Tibial artery (tissue), 4 donors: ENCODE measurements at regions not wholly inside any gene's neighbourhood (a gene's known extent, or its start where the extent isn't known, plus 50 kb on each side); places are given as distances from the start of the nearest gene placed in this dataset.

ENCODE experiments used
- DNase-seq, 2 donors: peaks; one replicate each; pipeline ENCODE4 v3.0.0-alpha.2; 2019
- H3K27ac ChIP-seq, 2 donors: fragments of 200-600 bp; sonication (generic) in 1 of 2; 1 replicate in 1 of 2; 2 replicates in 1 of 2; pipeline ENCODE4 v1.5.1; 2018 to 2019; ENCODE audit warnings: mild to moderate bottlenecking in 1 of 2
- H3K27me3 ChIP-seq, 2 donors: fragments of 200-600 bp; sonication (generic) in 1 of 2; one replicate each; pipeline versions ENCODE4 v1.5.1 to v1.6.0; 2016 to 2019
- H3K36me3 ChIP-seq, 3 donors: fragments of 200-600 bp; sonication (generic) in 2 of 3; one replicate each; pipeline ENCODE4 v1.5.1; 2016 to 2019; ENCODE audit warnings: mild to moderate bottlenecking in 2 of 3
- H3K4me1 ChIP-seq, 4 donors: fragments of 200-600 bp; sonication (generic) in 2 of 4; 1 replicate in 3 of 4; 2 replicates in 1 of 4; pipeline ENCODE4 v1.5.1; 2016 to 2019
- H3K4me3 ChIP-seq, 2 donors: fragments of 200-600 bp; sonication (generic) in 1 of 2; 1 replicate in 1 of 2; 2 replicates in 1 of 2; pipeline ENCODE4 v1.5.1; 2018 to 2019; ENCODE audit warnings: mild to moderate bottlenecking in 2 of 2
- H3K9me3 ChIP-seq, 3 donors: fragments of 200-600 bp; sonication (generic) in 1 of 3; one replicate each; pipeline ENCODE4 v1.5.1; 2016 to 2019
- CTCF ChIP-seq, 2 experiments: fragments of 200-600 bp in 1 of 2; fragments of 450-650 bp in 1 of 2; IDR thresholded peaks; one replicate each; pipeline ENCODE4 v1.5.1; 2017 to 2019; ENCODE audit warnings: antibody characterized with exemption in 2 of 2, mild to moderate bottlenecking in 1 of 2, moderate library complexity in 1 of 2
- intact Hi-C: fragments of 100-400 bp; cut with DNase I; formaldehyde crosslinking; loops from one replicate; pipeline ENCODE4 v1.15.0; 2023; ENCODE audit warnings: low total_unique reads

- intact Hi-C loops = no loop called here
- peaks cover 0 to 23% (median 13%) of the 10 kb centered on the region in 4 donors for H3K4me1 ChIP-seq
- H3K9me3 ChIP-seq = no peaks in the 10 kb centered on the region
- H3K27ac ChIP-seq = no peak overlapping the region
- no peak for DNase-seq
- no peak overlapping the region for H3K4me3 ChIP-seq
- no peaks in the 10 kb centered on the region for H3K27me3 ChIP-seq
- H3K36me3 ChIP-seq = no peaks in the 10 kb centered on the region
- no peak for TF ChIP-seq CTCF (IDR thresholded peaks at IDR 0.05)
Observed at GRCh38 chr1:83512373-83513193, 486.3 kb downstream of the TTLL7 start.

GRCh38 chr1:83511146-83511726 lies 487.7 kb downstream of the TTLL7 start:
- Histone ChIP-seq H3K4me3 (no peak overlapping the region), H3K27ac (no peak overlapping the region), H3K36me3 (no peaks in the 10 kb centered on the region), H3K9me3 (no peaks in the 10 kb centered on the region), H3K4me1 (peaks cover 0 to 28% (median 13%) of the 10 kb centered on the region in 4 donors), H3K27me3 (no peaks in the 10 kb centered on the region)
- DNase-seq = no peak
- intact Hi-C loops = no loop called here
- TF ChIP-seq CTCF (IDR thresholded peaks at IDR 0.05) = no peak

GRCh38 chr1:83509301-83509781 lies 489.6 kb downstream of the TTLL7 start:
- Histone ChIP-seq H3K27ac (peak overlapping the region in 1 of 2 donors; percentile 46), H3K27me3 (no peaks in the 10 kb centered on the region), H3K9me3 (no peaks in the 10 kb centered on the region), H3K36me3 (no peaks in the 10 kb centered on the region), H3K4me3 (no peak overlapping the region), H3K4me1 (peaks cover 0 to 28% (median 13%) of the 10 kb centered on the region in 4 donors)
- no peak for TF ChIP-seq CTCF (IDR thresholded peaks at IDR 0.05)
- intact Hi-C loops = no loop called here
- no peak for DNase-seq

GRCh38 chr1:83508485-83509151 lies 490.3 kb downstream of the TTLL7 start:
- Histone ChIP-seq H3K27me3 (no peaks in the 10 kb centered on the region), H3K4me3 (no peak overlapping the region), H3K36me3 (no peaks in the 10 kb centered on the region), H3K27ac (peak overlapping the region in 1 of 2 donors; percentile 46), H3K4me1 (peaks cover 0 to 28% (median 13%) of the 10 kb centered on the region in 4 donors), H3K9me3 (no peaks in the 10 kb centered on the region)
- intact Hi-C loops = no loop called here
- DNase-seq = peak in 1 of 2 donors; percentile 24
- no peak for TF ChIP-seq CTCF (IDR thresholded peaks at IDR 0.05)

GRCh38 chr1:83505148-83505547 lies 493.8 kb downstream of the TTLL7 start:
- Histone ChIP-seq H3K4me1 (peaks cover 0 to 37% (median 13%) of the 10 kb centered on the region in 4 donors), H3K36me3 (no peaks in the 10 kb centered on the region), H3K4me3 (no peak overlapping the region), H3K27ac (no peak overlapping the region), H3K27me3 (no peaks in the 10 kb centered on the region), H3K9me3 (no peaks in the 10 kb centered on the region)
- DNase-seq = no peak
- TF ChIP-seq CTCF (IDR thresholded peaks at IDR 0.05) = no peak
- intact Hi-C loops = no loop called here
